Lower lobe of right lung (tissue), 2 donors: ENCODE measurements at regions not wholly inside any gene's neighbourhood (a gene's known extent, or its start where the extent isn't known, plus 50 kb on each side); places are given as distances from the start of the nearest gene placed in this dataset.

Source experiments
- ATAC-seq, 2 donors: fragments of 200-7000 bp; cut with Tn5 transposase; one replicate each; pipeline ENCODE4 v1.9.1; 2020 to 2022; ENCODE audit warnings: mild to moderate bottlenecking in 2 of 2, moderate library complexity in 2 of 2
- DNase-seq: peaks from one replicate; pipeline ENCODE4 v3.0.0-alpha.2; 2020
- H3K27ac ChIP-seq: fragments of 200-600 bp; one replicate; pipeline ENCODE4 v1.8.0; 2022
- H3K27me3 ChIP-seq: fragments of 200-600 bp; one replicate; pipeline ENCODE4 v1.8.0; 2022; ENCODE audit warnings: low read depth
- H3K36me3 ChIP-seq: fragments of 200-600 bp; one replicate; pipeline ENCODE4 v1.8.0; 2022; ENCODE audit warnings: mild to moderate bottlenecking
- H3K4me1 ChIP-seq: fragments of 200-600 bp; one replicate; pipeline ENCODE4 v1.8.0; 2022
- H3K4me3 ChIP-seq: fragments of 200-600 bp; one replicate; pipeline ENCODE4 v1.8.0; 2022; ENCODE audit warnings: mild to moderate bottlenecking
- H3K9me3 ChIP-seq: fragments of 200-600 bp; one replicate; pipeline ENCODE4 v1.8.0; 2022
- CTCF ChIP-seq: fragments of 200-600 bp; IDR thresholded peaks from one replicate; pipeline ENCODE4 v1.8.0; 2022; ENCODE audit warnings: antibody characterized with exemption, mild to moderate bottlenecking
- intact Hi-C: fragments of 100-400 bp; cut with DNase I; formaldehyde crosslinking; loops from one replicate; pipeline ENCODE4 v1.11.0; 2022
- donor health status: DM: no; HTN: yes; CAD: no; lungs with severe emphysema.

- no peaks in the 10 kb centered on the region for H3K4me1 ChIP-seq
- H3K27me3 ChIP-seq: no peaks in the 10 kb centered on the region
- H3K9me3 ChIP-seq: no peaks in the 10 kb centered on the region
- no peaks in the 10 kb centered on the region for H3K36me3 ChIP-seq
- DNase-seq (no peak), ATAC-seq (no peak)
- no peak overlapping the region for H3K4me3 ChIP-seq
- H3K27ac ChIP-seq: no peak overlapping the region
- intact Hi-C loops: no loop called here
- no peak for TF ChIP-seq CTCF
Observed at GRCh38 chr3:187522293-187522692, 147.9 kb downstream of the SST start.

- H3K36me3 ChIP-seq: no peaks in the 10 kb centered on the region
- H3K27me3 ChIP-seq: no peaks in the 10 kb centered on the region
- H3K27ac ChIP-seq: no peak overlapping the region
- DNase-seq: no peak
- no peak for TF ChIP-seq CTCF
- intact Hi-C loops: no loop called here
- no peak for ATAC-seq
- no peaks in the 10 kb centered on the region for H3K9me3 ChIP-seq
- no peaks in the 10 kb centered on the region for H3K4me1 ChIP-seq
- H3K4me3 ChIP-seq: no peak overlapping the region
Observed at GRCh38 chr3:187521546-187521945, 148.6 kb downstream of the SST start.

GRCh38 chr3:187520027-187520945 is 149.9 kb downstream of the SST start:
- intact Hi-C loops: no loop called here
- H3K4me3 ChIP-seq: no peak overlapping the region
- H3K27ac ChIP-seq: no peak overlapping the region
- H3K27me3 ChIP-seq: no peaks in the 10 kb centered on the region
- H3K4me1 ChIP-seq: no peaks in the 10 kb centered on the region
- H3K9me3 ChIP-seq: no peaks in the 10 kb centered on the region
- no peak for TF ChIP-seq CTCF
- no peaks in the 10 kb centered on the region for H3K36me3 ChIP-seq
- DNase-seq: no peak
- ATAC-seq: no peak

- H3K27me3 ChIP-seq: no peaks in the 10 kb centered on the region
- no peak overlapping the region for H3K4me3 ChIP-seq
- H3K9me3 ChIP-seq: no peaks in the 10 kb centered on the region
- no peaks in the 10 kb centered on the region for H3K36me3 ChIP-seq
- intact Hi-C loops: no loop called here
- H3K4me1 ChIP-seq: no peaks in the 10 kb centered on the region
- H3K27ac ChIP-seq: no peak overlapping the region
- TF ChIP-seq CTCF: no peak
- no peak for ATAC-seq
- no peak for DNase-seq
Observed at GRCh38 chr3:187519428-187519890, 150.7 kb downstream of the SST start.

- no peak overlapping the region for H3K27ac ChIP-seq
- H3K36me3 ChIP-seq: no peaks in the 10 kb centered on the region
- DNase-seq (no peak), ATAC-seq (no peak)
- H3K4me3 ChIP-seq: no peak overlapping the region
- no peaks in the 10 kb centered on the region for H3K27me3 ChIP-seq
- no peaks in the 10 kb centered on the region for H3K4me1 ChIP-seq
- no peak for TF ChIP-seq CTCF
- no peaks in the 10 kb centered on the region for H3K9me3 ChIP-seq
- intact Hi-C loops: no loop called here
Observed at GRCh38 chr3:187518616-187519015, 150.4 kb downstream of the RTP4 start.
